ENCODE measurements at regions not wholly inside any gene's neighbourhood (a gene's known extent, or its start where the extent isn't known, plus 50 kb on each side); places are given as distances from the start of the nearest gene placed in this dataset.

GRCh38 chr3:120528163-120528562, 68.0 kb upstream of the NDUFB4 start:
- no peak for TF ChIP-seq CTCF (IDR thresholded peaks at IDR 0.05; ENCODE audit: low read depth, low read length)
- no peak for TF ChIP-seq MAX (IDR thresholded peaks at IDR 0.05; ENCODE audit: low read depth, low read length)

All from NB4 (cell line).